Hematopoietic multipotent progenitor cell treated with erythropoietin and hydrocortisone succinate and interleukin-3 and kit ligand, for 15 days (in vitro differentiated cells): ENCODE measurements at regions not wholly inside any gene's neighbourhood (a gene's known extent, or its start where the extent isn't known, plus 50 kb on each side); places are given as distances from the start of the nearest gene placed in this dataset.

ENCODE experiments used
- DNase-seq: peaks from one replicate; pipeline ENCODE4 v3.0.0-alpha.2; 2015; ENCODE audit warnings: low spot score

- no peak for DNase-seq
Observed at GRCh38 chr1:184322253-184322652, 64.6 kb upstream of the C1orf21 start.

GRCh38 chr1:184324972-184325371, 61.9 kb upstream of the C1orf21 start:
- DNase-seq = no peak

GRCh38 chr1:184326278-184326677, 60.6 kb upstream of the C1orf21 start:
- no peak for DNase-seq

GRCh38 chr1:184329245-184329953, 57.4 kb upstream of the C1orf21 start:
- no peak for DNase-seq

GRCh38 chr1:184329962-184330868, 56.6 kb upstream of the C1orf21 start:
- no peak for DNase-seq

GRCh38 chr1:184330875-184331274, 56.0 kb upstream of the C1orf21 start:
- DNase-seq = no peak
